ENCODE measurements at regions not wholly inside any gene's neighbourhood (a gene's known extent, or its start where the extent isn't known, plus 50 kb on each side); places are given as distances from the start of the nearest gene placed in this dataset.

- Histone ChIP-seq H3K9me3 (no peaks in the 10 kb centered on the region), H3K27me3 (no peaks in the 10 kb centered on the region), H3K4me3 (no peak overlapping the region), H3K36me3 (no peaks in the 10 kb centered on the region), H3K4me1 (peaks cover 0 to 10% of the 10 kb centered on the region in 2 donors), H3K27ac (no peak overlapping the region)
- intact Hi-C loops (cut with DNase I), result no loop called here
- TF ChIP-seq CTCF (IDR thresholded peaks at IDR 0.05), result no peak
- ATAC-seq, result no peak
- no peak for DNase-seq
Measured at GRCh38 chr2:160914217-160914616, 246.0 kb upstream of the TANK start.

GRCh38 chr2:160916300-160916699, 243.9 kb upstream of the TANK start:
- intact Hi-C loops (cut with DNase I), result no loop called here
- no peak for ATAC-seq
- TF ChIP-seq CTCF (IDR thresholded peaks at IDR 0.05), result no peak
- H3K27me3 ChIP-seq, result no peaks in the 10 kb centered on the region
- no peak for DNase-seq
- no peaks in the 10 kb centered on the region for H3K36me3 ChIP-seq
- peaks cover 2 to 8% of the 10 kb centered on the region in 2 donors for H3K4me1 ChIP-seq
- H3K27ac ChIP-seq, result no peak overlapping the region
- H3K9me3 ChIP-seq, result no peaks in the 10 kb centered on the region
- no peak overlapping the region for H3K4me3 ChIP-seq

- Histone ChIP-seq H3K27me3 (no peaks in the 10 kb centered on the region), H3K36me3 (no peaks in the 10 kb centered on the region), H3K27ac (no peak overlapping the region), H3K4me1 (peaks cover 3 to 6% of the 10 kb centered on the region in 2 donors), H3K9me3 (no peaks in the 10 kb centered on the region), H3K4me3 (no peak overlapping the region)
- ATAC-seq (no peak), DNase-seq (no peak)
- intact Hi-C loops (cut with DNase I), result no loop called here
- TF ChIP-seq CTCF (IDR thresholded peaks at IDR 0.05), result no peak
Measured at GRCh38 chr2:160917850-160918249, 242.4 kb upstream of the TANK start.

- no peaks in the 10 kb centered on the region for H3K36me3 ChIP-seq
- H3K27ac ChIP-seq, result no peak overlapping the region
- ATAC-seq (no peak), DNase-seq (no peak)
- H3K9me3 ChIP-seq, result no peaks in the 10 kb centered on the region
- intact Hi-C loops (cut with DNase I), result no loop called here
- H3K4me3 ChIP-seq, result no peak overlapping the region
- no peaks in the 10 kb centered on the region for H3K27me3 ChIP-seq
- no peak for TF ChIP-seq CTCF (IDR thresholded peaks at IDR 0.05)
- peaks cover 3 to 6% of the 10 kb centered on the region in 2 donors for H3K4me1 ChIP-seq
Measured at GRCh38 chr2:160918258-160918657, 242.0 kb upstream of the TANK start.

- Histone ChIP-seq H3K36me3 (no peaks in the 10 kb centered on the region), H3K4me3 (no peak overlapping the region), H3K27me3 (no peaks in the 10 kb centered on the region), H3K9me3 (no peaks in the 10 kb centered on the region), H3K4me1 (peaks cover 3 to 6% of the 10 kb centered on the region in 2 donors), H3K27ac (peak overlapping the region in 1 of 2 donors; percentile 27)
- intact Hi-C loops (cut with DNase I), result no loop called here
- peak; percentile 56 to 58 for TF ChIP-seq CTCF (IDR thresholded peaks at IDR 0.05)
- ATAC-seq (peak; percentile 96), DNase-seq (peak in 3 of 4 donors; percentile 44 to 85 (median 65))
Measured at GRCh38 chr2:160918906-160919503, 241.2 kb upstream of the TANK start.
